MCF 10A (cell line): ENCODE measurements at regions not wholly inside any gene's neighbourhood (a gene's known extent, or its start where the extent isn't known, plus 50 kb on each side); places are given as distances from the start of the nearest gene placed in this dataset.
"Not testable (repeated sequence)": the region's sequence is repeated elsewhere in the genome, so short reads cannot be mapped to it uniquely, and the experiment has no call there.

Source experiments
- BruUV-seq: library from RNA; stranded (reverse); fragments of 400-500 nt; replicated peaks from 2 replicates; lab custom pipeline; 2021; lab: Mats Ljungman, UMichigan
- CTCF ChIA-PET: fragments of 300-600 bp; sonication (Branson Sonifier 250); formaldehyde crosslinking; extraction: SDS; loops from one replicate; lab custom pipeline; 2021; ENCODE audit warnings: antibody characterized with exemption, inconsistent platforms; lab: Yijun Ruan, JAX
- POLR2A ChIA-PET: fragments of 300-600, 350-650 bp; sonication (Branson Sonifier 250); formaldehyde crosslinking; extraction: SDS; loops from one replicate; lab custom pipeline; 2020; ENCODE audit warnings: antibody characterized with exemption, inconsistent platforms; lab: Yijun Ruan, JAX
- DNase-seq: peaks from one replicate; pipeline ENCODE4 v3.0.0-alpha.2; 2018; ENCODE audit not compliant: unreplicated experiment
- H3K27ac Mint-ChIP-seq: one replicate; pipeline ENCODE4 v1.8.0; 2022; ENCODE audit warnings: mild to moderate bottlenecking, low read depth, mixed read lengths; ENCODE audit not compliant: unreplicated experiment
- H3K27me3 Mint-ChIP-seq: one replicate; pipeline ENCODE4 v1.8.0; 2022; ENCODE audit warnings: mixed read lengths; ENCODE audit not compliant: insufficient read depth, unreplicated experiment
- H3K36me3 Mint-ChIP-seq: one replicate; pipeline ENCODE4 v1.8.0; 2022; ENCODE audit warnings: mild to moderate bottlenecking, moderate library complexity, mixed read lengths; ENCODE audit not compliant: insufficient read depth, unreplicated experiment
- H3K4me1 Mint-ChIP-seq: one replicate; pipeline ENCODE4 v1.8.0; 2022; ENCODE audit warnings: mixed read lengths; ENCODE audit not compliant: insufficient read depth, unreplicated experiment
- H3K4me3 Mint-ChIP-seq: one replicate; pipeline ENCODE4 v1.8.0; 2022; ENCODE audit warnings: mild to moderate bottlenecking, moderate library complexity, mixed read lengths; ENCODE audit not compliant: unreplicated experiment
- H3K9me3 Mint-ChIP-seq: one replicate; pipeline ENCODE4 v1.8.0; 2022; ENCODE audit warnings: mixed read lengths; ENCODE audit not compliant: unreplicated experiment
- intact Hi-C: fragments of 100-400 bp; cut with micrococcal nuclease; formaldehyde crosslinking; loops from 2 replicates; pipeline ENCODE4 v1.14.1; 2022
- TF ChIP-seq, protein P1 (sequence below): fragments of 200-600 bp; IDR thresholded peaks from one replicate; pipeline ENCODE4 v1.8.0; 2022; ENCODE audit warnings: antibody characterized with exemption, mild to moderate bottlenecking; ENCODE audit not compliant: unreplicated experiment

GRCh38 chr4:187666034-187666433 lies 329.5 kb upstream of the ZFP42 start:
- Mint-ChIP-seq H3K4me3 (no peak overlapping the region), H3K27ac (no peak overlapping the region), H3K36me3 (no peaks in the 10 kb centered on the region), H3K9me3 (no peaks in the 10 kb centered on the region), H3K27me3 (no peaks in the 10 kb centered on the region), H3K4me1 (peaks cover 7% of the 10 kb centered on the region)
- no TSS peak for BruUV-seq
- intact Hi-C loops = no loop called here
- no peak for DNase-seq
- ChIA-PET POLR2A (no interaction called here), CTCF (interaction anchor here (0.6 kb wide), 1 partner anchor 874 kb away, joined by 3 read pairs; no protein-coding TSS in a partner anchor)
- TF ChIP-seq, protein P1, sequence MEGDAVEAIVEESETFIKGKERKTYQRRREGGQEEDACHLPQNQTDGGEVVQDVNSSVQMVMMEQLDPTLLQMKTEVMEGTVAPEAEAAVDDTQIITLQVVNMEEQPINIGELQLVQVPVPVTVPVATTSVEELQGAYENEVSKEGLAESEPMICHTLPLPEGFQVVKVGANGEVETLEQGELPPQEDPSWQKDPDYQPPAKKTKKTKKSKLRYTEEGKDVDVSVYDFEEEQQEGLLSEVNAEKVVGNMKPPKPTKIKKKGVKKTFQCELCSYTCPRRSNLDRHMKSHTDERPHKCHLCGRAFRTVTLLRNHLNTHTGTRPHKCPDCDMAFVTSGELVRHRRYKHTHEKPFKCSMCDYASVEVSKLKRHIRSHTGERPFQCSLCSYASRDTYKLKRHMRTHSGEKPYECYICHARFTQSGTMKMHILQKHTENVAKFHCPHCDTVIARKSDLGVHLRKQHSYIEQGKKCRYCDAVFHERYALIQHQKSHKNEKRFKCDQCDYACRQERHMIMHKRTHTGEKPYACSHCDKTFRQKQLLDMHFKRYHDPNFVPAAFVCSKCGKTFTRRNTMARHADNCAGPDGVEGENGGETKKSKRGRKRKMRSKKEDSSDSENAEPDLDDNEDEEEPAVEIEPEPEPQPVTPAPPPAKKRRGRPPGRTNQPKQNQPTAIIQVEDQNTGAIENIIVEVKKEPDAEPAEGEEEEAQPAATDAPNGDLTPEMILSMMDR = no peak

DNA sequence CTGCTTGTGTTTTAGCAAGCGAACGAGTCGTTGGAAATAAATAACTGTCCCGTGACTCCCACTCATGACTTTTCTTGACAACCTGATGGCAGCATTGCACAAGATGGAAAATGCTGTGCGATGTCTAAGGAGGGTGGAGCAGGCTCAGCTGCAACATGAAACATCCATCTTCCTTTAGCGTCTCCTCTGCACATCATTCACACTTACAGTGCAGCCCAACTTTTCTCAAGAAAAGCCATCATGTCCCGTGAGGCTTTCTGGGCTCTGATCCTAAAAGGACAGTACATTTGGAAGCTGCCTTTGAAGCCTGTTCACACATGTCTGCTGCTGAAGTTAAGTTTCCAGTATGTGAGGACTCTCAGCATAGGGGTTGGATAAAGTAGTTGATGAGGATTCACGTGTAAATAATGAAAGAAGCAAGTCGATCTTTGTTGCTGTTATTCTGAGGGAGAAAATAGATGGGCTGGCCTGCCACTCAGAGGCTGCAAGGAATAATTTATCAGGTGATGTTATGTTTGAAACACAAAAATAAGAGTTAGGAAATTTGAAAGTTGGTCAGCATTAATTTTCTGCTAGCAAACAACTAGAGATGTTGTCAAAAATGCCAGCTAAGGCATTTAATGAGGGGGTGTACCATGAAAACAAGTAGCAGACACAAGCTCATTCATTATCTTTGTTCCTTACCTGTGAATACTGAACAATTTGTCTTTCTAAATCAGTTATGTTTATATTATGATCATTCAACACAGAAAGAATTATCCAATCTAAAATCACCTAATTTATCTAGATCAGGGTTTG lies 328.7 kb upstream of the ZFP42 start:
- ChIA-PET POLR2A (interaction anchor here (0.6 kb wide), 1 partner anchor 420 kb away, joined by 5 read pairs; no protein-coding TSS in a partner anchor), CTCF (interaction anchor here (0.6 kb wide), 3 partner anchors 337 to 414 kb away, joined by 3 to 4 read pairs (median 3); no protein-coding TSS in a partner anchor)
- intact Hi-C loops = no loop called here
- DNase-seq = no peak
- Mint-ChIP-seq H3K4me3 (no peak overlapping the region), H3K4me1 (peaks cover 7% of the 10 kb centered on the region), H3K27me3 (no peaks in the 10 kb centered on the region), H3K36me3 (no peaks in the 10 kb centered on the region), H3K27ac (no peak overlapping the region), H3K9me3 (no peaks in the 10 kb centered on the region)
- TF ChIP-seq, protein P1 = no peak
- BruUV-seq = no TSS peak

DNA sequence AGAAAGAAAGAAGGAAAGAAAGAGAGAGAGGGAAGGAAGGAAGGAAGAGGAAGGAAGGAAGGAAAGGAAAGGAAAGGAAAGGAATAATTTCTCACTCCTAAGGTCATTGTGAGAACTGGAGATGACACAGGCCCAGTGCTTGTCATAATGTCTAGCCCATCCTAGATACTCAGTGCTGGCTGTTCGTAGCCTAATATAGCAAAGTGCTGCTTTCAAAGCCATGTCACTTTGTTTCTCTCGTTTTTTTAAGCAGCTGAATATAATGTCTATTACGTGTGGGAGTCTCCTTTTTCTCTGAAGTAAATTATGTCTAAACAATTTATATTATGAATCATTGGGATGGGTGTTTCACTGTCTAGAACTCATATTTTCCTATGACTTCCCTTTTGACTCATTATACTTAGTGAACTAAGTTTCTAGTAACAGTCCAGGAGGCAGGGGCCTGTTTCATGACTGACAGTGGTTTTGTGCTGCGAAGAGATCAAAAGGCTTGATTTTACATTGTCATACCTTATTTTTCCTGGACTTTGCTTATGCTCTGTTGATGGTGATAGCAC lies 327.0 kb upstream of the ZFP42 start:
- BruUV-seq = no TSS peak
- CTCF ChIA-PET = interaction anchor here (0.6 kb wide), 1 partner anchor 1533 kb away, joined by 3 read pairs; no protein-coding TSS in a partner anchor
- intact Hi-C loops = loop anchor here (2.0 kb wide), 1 partner anchor 944 kb away; no protein-coding TSS in a partner anchor
- no peaks in the 10 kb centered on the region for H3K36me3 Mint-ChIP-seq
- POLR2A ChIA-PET = interaction anchor here (0.6 kb wide), 1 partner anchor 1421 kb away, joined by 4 read pairs; no protein-coding TSS in a partner anchor
- peak; percentile 27 for DNase-seq
- H3K27me3 Mint-ChIP-seq = no peaks in the 10 kb centered on the region
- TF ChIP-seq, protein P1 = no peak
- no peaks in the 10 kb centered on the region for H3K9me3 Mint-ChIP-seq
- H3K4me3 Mint-ChIP-seq = no peak overlapping the region
- H3K4me1 Mint-ChIP-seq = peaks cover 7% of the 10 kb centered on the region
- H3K27ac Mint-ChIP-seq = peak overlapping the region; percentile 9

DNA sequence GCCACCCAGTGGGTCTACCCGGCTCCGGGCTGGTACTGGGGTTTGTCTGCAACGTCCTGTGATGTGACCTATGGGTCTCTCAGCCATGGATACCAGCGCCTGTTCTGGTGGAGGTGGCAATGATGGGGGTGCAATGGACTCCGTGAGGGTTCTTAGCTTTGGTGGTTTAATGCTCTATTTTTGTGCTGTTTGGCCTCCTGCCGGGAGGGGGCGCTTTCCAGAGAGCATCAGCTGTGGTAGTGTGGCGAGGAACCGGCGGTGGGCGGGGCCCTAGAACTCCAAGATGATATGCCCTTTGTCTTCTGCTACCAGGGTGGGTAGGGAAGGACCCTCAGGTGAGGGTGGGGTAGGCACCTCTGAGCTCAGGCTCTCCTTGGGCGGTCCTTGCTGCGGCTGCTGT lies 324.1 kb upstream of the ZFP42 start:
- not testable (repeated sequence) for DNase-seq, H3K36me3 Mint-ChIP-seq

GRCh38 chr4:187671958-187672357 lies 323.6 kb upstream of the ZFP42 start:
- DNase-seq, intact Hi-C loops, H3K4me1 Mint-ChIP-seq, H3K27ac Mint-ChIP-seq, BruUV-seq, H3K9me3 Mint-ChIP-seq, H3K27me3 Mint-ChIP-seq, H3K4me3 Mint-ChIP-seq, POLR2A ChIA-PET, H3K36me3 Mint-ChIP-seq, CTCF ChIA-PET: not testable (repeated sequence)

More for the DNA sequence above, 324.1 kb upstream of the ZFP42 start:
- CTCF ChIA-PET, POLR2A ChIA-PET, H3K4me3 Mint-ChIP-seq, H3K27ac Mint-ChIP-seq, H3K9me3 Mint-ChIP-seq, H3K27me3 Mint-ChIP-seq, intact Hi-C loops, H3K4me1 Mint-ChIP-seq, BruUV-seq: not testable (repeated sequence)

DNA sequence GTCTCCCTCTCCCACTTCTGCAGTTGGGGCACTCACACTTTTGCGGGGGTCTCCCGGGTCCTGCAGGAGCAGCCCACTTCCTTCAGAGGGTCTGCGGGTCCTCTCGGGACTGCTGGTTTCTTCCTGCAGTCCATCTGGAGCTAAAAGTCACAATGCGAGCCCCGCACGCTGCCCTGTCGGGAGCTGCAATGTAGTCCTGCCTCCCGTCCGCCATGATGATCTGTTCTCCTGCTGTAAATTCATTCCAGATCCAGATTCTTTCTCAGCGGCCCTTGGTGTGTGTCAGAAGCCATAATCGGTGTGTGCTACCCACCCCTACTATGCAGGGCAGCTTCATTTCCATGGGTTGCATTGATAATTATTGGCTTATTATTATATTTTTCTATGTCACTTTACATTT lies 323.0 kb upstream of the ZFP42 start:
- H3K4me1 Mint-ChIP-seq, CTCF ChIA-PET, intact Hi-C loops, BruUV-seq, POLR2A ChIA-PET, H3K9me3 Mint-ChIP-seq, H3K27ac Mint-ChIP-seq, H3K27me3 Mint-ChIP-seq, H3K4me3 Mint-ChIP-seq, DNase-seq, H3K36me3 Mint-ChIP-seq: not testable (repeated sequence)
